GM23338 (cell line): ENCODE measurements at regions not wholly inside any gene's neighbourhood (a gene's known extent, or its start where the extent isn't known, plus 50 kb on each side); places are given as distances from the start of the nearest gene placed in this dataset.
"Not testable (repeated sequence)": the region's sequence is repeated elsewhere in the genome, so short reads cannot be mapped to it uniquely, and the experiment has no call there.

Source experiments
- ATAC-seq: fragments of 200-7000 bp; cut with Tn5 transposase; 3 replicates; pipeline ENCODE4 v1.9.1; 2020
- DNase-seq: peaks from one replicate; pipeline ENCODE4 v3.0.0-alpha.2; 2015; ENCODE audit warnings: low spot score
- H2AFZ ChIP-seq: fragments of 200-600 bp; sonication (generic); 2 replicates; pipeline ENCODE4 v1.8.0; 2016; ENCODE audit warnings: antibody characterized with exemption, mild to moderate bottlenecking, moderate library complexity
- H3F3A ChIP-seq: fragments of 200-600 bp; sonication (generic); replicated peaks from 2 replicates; pipeline ENCODE4 v1.8.0; 2017; ENCODE audit warnings: antibody characterized with exemption, mixed run types, low read depth
- H3K27ac ChIP-seq: fragments of 200-600 bp; sonication (generic); 2 replicates; pipeline ENCODE4 v1.6.1; 2016; ENCODE audit warnings: low read depth
- H3K27me3 ChIP-seq: fragments of 200-600 bp; sonication (generic); 2 replicates; pipeline ENCODE4 v1.8.0; 2016; ENCODE audit warnings: mild to moderate bottlenecking, mixed run types, moderate library complexity; ENCODE audit not compliant: insufficient read depth
- H3K36me3 ChIP-seq: fragments of 200-600 bp; sonication (generic); 2 replicates; pipeline ENCODE4 v1.8.0; 2016; ENCODE audit warnings: mild to moderate bottlenecking; ENCODE audit not compliant: insufficient read depth
- H3K4me1 ChIP-seq: fragments of 200-600 bp; sonication (generic); 2 replicates; pipeline ENCODE4 v1.8.0; 2016; ENCODE audit warnings: mild to moderate bottlenecking, moderate library complexity; ENCODE audit not compliant: insufficient read depth
- H3K4me2 ChIP-seq: fragments of 200-600 bp; sonication (generic); 2 replicates; pipeline ENCODE4 v1.7.1; 2017; ENCODE audit warnings: mixed run types
- H3K4me3 ChIP-seq: fragments of 200-600 bp; sonication (generic); 2 replicates; pipeline ENCODE4 v1.6.1; 2016; ENCODE audit warnings: mixed run types
- H3K79me2 ChIP-seq: fragments of 200-600 bp; sonication (generic); replicated peaks from 2 replicates; pipeline ENCODE4 v1.8.0; 2017; ENCODE audit warnings: mild to moderate bottlenecking; ENCODE audit not compliant: insufficient read depth
- H3K9me2 ChIP-seq: fragments of 200-600 bp; sonication (generic); 2 replicates; pipeline ENCODE4 v1.8.0; 2017; ENCODE audit not compliant: insufficient read depth
- H4K20me1 ChIP-seq: fragments of 200-600 bp; sonication (generic); replicated peaks from 2 replicates; pipeline ENCODE4 v1.8.0; 2017; ENCODE audit warnings: mild to moderate bottlenecking; ENCODE audit not compliant: insufficient read depth
- H3K27ac Mint-ChIP-seq: 2 replicates; pipeline ENCODE4 v1.8.0; 2020; ENCODE audit warnings: inconsistent platforms, mild to moderate bottlenecking, moderate library complexity, mixed read lengths
- H3K27me3 Mint-ChIP-seq: 3 replicates; pipeline ENCODE4 v1.8.0; 2022; ENCODE audit warnings: low read depth, mild to moderate bottlenecking, moderate library complexity, mixed read lengths, inconsistent platforms; ENCODE audit not compliant: insufficient read depth, poor library complexity
- H3K36me3 Mint-ChIP-seq: 3 replicates; pipeline ENCODE4 v1.8.0; 2021; ENCODE audit warnings: low read depth, mild to moderate bottlenecking, inconsistent platforms, moderate library complexity, mixed read lengths
- H3K4me1 Mint-ChIP-seq: 3 replicates; pipeline ENCODE4 v1.8.0; 2020; ENCODE audit warnings: mild to moderate bottlenecking, inconsistent platforms, mixed read lengths
- H3K4me3 Mint-ChIP-seq: 3 replicates; pipeline ENCODE4 v1.8.0; 2021; ENCODE audit warnings: moderate library complexity, mild to moderate bottlenecking, inconsistent platforms, mixed read lengths
- H3K9me3 Mint-ChIP-seq: 3 replicates; pipeline ENCODE4 v1.8.0; 2020; ENCODE audit warnings: moderate library complexity, mild to moderate bottlenecking, inconsistent platforms, mixed read lengths
- CREB1 ChIP-seq: fragments of 250-450 bp; sonication (Bioruptor Pico); IDR thresholded peaks from 2 replicates; pipeline ENCODE4 v1.5.0; 2020; ENCODE audit warnings: low read depth, mild to moderate bottlenecking, moderate library complexity
- EZH2 ChIP-seq: fragments of 200-600 bp; sonication (generic); IDR thresholded peaks from one replicate; pipeline ENCODE4 v1.8.0; 2017; ENCODE audit warnings: antibody characterized with exemption, mild to moderate bottlenecking, low read depth; ENCODE audit not compliant: unreplicated experiment
- EZH2phosphoT487 ChIP-seq: fragments of 200-600 bp; sonication (generic); IDR thresholded peaks from one replicate; pipeline ENCODE4 v1.8.1; 2018; ENCODE audit warnings: antibody characterized with exemption; ENCODE audit not compliant: unreplicated experiment
- NANOG ChIP-seq: IDR thresholded peaks from 2 replicates; pipeline ENCODE4 v1.6.1; 2016; ENCODE audit warnings: antibody characterized with exemption, borderline replicate concordance
- POLR2AphosphoS5 ChIP-seq: IDR thresholded peaks from 2 replicates; pipeline ENCODE4 v1.6.1; 2016; ENCODE audit warnings: antibody characterized with exemption, low read depth
- ZNF114 ChIP-seq: fragments of 250-450 bp; sonication (Bioruptor Pico); IDR thresholded peaks from 2 replicates; pipeline ENCODE4 v1.5.0; 2020; ENCODE audit warnings: mild to moderate bottlenecking, moderate library complexity
- TF ChIP-seq, protein P1 (sequence below): IDR thresholded peaks from 2 replicates; pipeline ENCODE4 v1.6.1; 2016; ENCODE audit warnings: antibody characterized with exemption
- TF ChIP-seq, protein P2 (sequence below), 2 experiments: fragments of 200-600 bp in 1 of 2; sonication (generic) in 1 of 2; conservative IDR thresholded peaks; 2 replicates each; pipeline versions ENCODE4 v1.5.1 to v1.6.1; 2016 to 2017; ENCODE audit warnings: antibody characterized with exemption in 2 of 2, low read depth in 2 of 2, mild to moderate bottlenecking in 2 of 2, moderate library complexity in 1 of 2

GRCh38 chr10:21343087-21343486 lies 182.4 kb downstream of the SKIDA1 start:
- peaks cover 13% of the 10 kb centered on the region for H3K4me1 Mint-ChIP-seq
- no peaks in the 10 kb centered on the region for H3K36me3 ChIP-seq
- TF ChIP-seq NANOG (no peak), POLR2AphosphoS5 (no peak), ZNF114 (no peak)
- TF ChIP-seq, protein P1, sequence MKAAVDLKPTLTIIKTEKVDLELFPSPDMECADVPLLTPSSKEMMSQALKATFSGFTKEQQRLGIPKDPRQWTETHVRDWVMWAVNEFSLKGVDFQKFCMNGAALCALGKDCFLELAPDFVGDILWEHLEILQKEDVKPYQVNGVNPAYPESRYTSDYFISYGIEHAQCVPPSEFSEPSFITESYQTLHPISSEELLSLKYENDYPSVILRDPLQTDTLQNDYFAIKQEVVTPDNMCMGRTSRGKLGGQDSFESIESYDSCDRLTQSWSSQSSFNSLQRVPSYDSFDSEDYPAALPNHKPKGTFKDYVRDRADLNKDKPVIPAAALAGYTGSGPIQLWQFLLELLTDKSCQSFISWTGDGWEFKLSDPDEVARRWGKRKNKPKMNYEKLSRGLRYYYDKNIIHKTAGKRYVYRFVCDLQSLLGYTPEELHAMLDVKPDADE, result no peak
- no peaks in the 10 kb centered on the region for H3K9me3 Mint-ChIP-seq
- no peaks in the 10 kb centered on the region for H3K79me2 ChIP-seq
- H2AFZ ChIP-seq, result no peak overlapping the region
- H3K36me3 Mint-ChIP-seq, result no peaks in the 10 kb centered on the region
- H3F3A ChIP-seq, result peaks cover 5% of the 10 kb centered on the region
- peaks cover 11% of the 10 kb centered on the region; the same call in 1 of the 2 replicates for H3K4me1 ChIP-seq
- no peaks in the 10 kb centered on the region for H3K27me3 ChIP-seq
- H4K20me1 ChIP-seq, result no peaks in the 10 kb centered on the region
- peaks cover 14% of the 10 kb centered on the region for H3K27me3 Mint-ChIP-seq
- no peaks in the 10 kb centered on the region for H3K9me2 ChIP-seq
- no peak overlapping the region for H3K27ac ChIP-seq
- H3K4me3 Mint-ChIP-seq, result no peak overlapping the region
- H3K4me2 ChIP-seq, result no peak overlapping the region
- H3K4me3 ChIP-seq, result no peak overlapping the region
- no peak for ATAC-seq
- no peak for DNase-seq
- H3K27ac Mint-ChIP-seq, result no peak overlapping the region

- ATAC-seq, H4K20me1 ChIP-seq, H2AFZ ChIP-seq, H3K36me3 Mint-ChIP-seq, H3K27ac ChIP-seq, H3K36me3 ChIP-seq, H3K79me2 ChIP-seq, H3K27ac Mint-ChIP-seq, H3K27me3 ChIP-seq, H3K4me3 ChIP-seq, H3F3A ChIP-seq, H3K4me2 ChIP-seq, H3K9me3 Mint-ChIP-seq, H3K4me3 Mint-ChIP-seq, DNase-seq, H3K9me2 ChIP-seq: not testable (repeated sequence)
- H3K4me1 ChIP-seq, result peaks cover 11% of the 10 kb centered on the region; the same call in 1 of the 2 replicates
- Mint-ChIP-seq H3K27me3 (peaks cover 14% of the 10 kb centered on the region), H3K4me1 (peaks cover 13% of the 10 kb centered on the region)
These were observed 183.0 kb downstream of the SKIDA1 start for GRCh38 chr10:21342499-21342898.

- no peak overlapping the region for H3K4me3 ChIP-seq
- H3K4me1 Mint-ChIP-seq, result peaks cover 25% of the 10 kb centered on the region
- no peak overlapping the region for H3K27ac Mint-ChIP-seq
- no peak overlapping the region for H3K4me3 Mint-ChIP-seq
- H4K20me1 ChIP-seq, result no peaks in the 10 kb centered on the region
- H3K36me3 ChIP-seq, result no peaks in the 10 kb centered on the region
- no peak for DNase-seq
- no peaks in the 10 kb centered on the region for H3K79me2 ChIP-seq
- H3K36me3 Mint-ChIP-seq, result peaks cover 2% of the 10 kb centered on the region; the same call in 1 of the 3 replicates
- no peaks in the 10 kb centered on the region for H3K9me2 ChIP-seq
- no peak overlapping the region for H3K4me2 ChIP-seq
- H3K27me3 Mint-ChIP-seq, result peaks cover 18% of the 10 kb centered on the region
- no peak overlapping the region for H2AFZ ChIP-seq
- H3K4me1 ChIP-seq, result peaks cover 17% of the 10 kb centered on the region
- no peak for ATAC-seq
- peaks cover 5% of the 10 kb centered on the region for H3F3A ChIP-seq
- no peak overlapping the region for H3K27ac ChIP-seq
- peaks cover 3% of the 10 kb centered on the region; the same call in 1 of the 3 replicates for H3K9me3 Mint-ChIP-seq
- no peaks in the 10 kb centered on the region for H3K27me3 ChIP-seq
- no peak for TF ChIP-seq EZH2phosphoT487
- no peak for TF ChIP-seq EZH2
- TF ChIP-seq, protein P1, result no peak
- TF ChIP-seq, protein P2, sequence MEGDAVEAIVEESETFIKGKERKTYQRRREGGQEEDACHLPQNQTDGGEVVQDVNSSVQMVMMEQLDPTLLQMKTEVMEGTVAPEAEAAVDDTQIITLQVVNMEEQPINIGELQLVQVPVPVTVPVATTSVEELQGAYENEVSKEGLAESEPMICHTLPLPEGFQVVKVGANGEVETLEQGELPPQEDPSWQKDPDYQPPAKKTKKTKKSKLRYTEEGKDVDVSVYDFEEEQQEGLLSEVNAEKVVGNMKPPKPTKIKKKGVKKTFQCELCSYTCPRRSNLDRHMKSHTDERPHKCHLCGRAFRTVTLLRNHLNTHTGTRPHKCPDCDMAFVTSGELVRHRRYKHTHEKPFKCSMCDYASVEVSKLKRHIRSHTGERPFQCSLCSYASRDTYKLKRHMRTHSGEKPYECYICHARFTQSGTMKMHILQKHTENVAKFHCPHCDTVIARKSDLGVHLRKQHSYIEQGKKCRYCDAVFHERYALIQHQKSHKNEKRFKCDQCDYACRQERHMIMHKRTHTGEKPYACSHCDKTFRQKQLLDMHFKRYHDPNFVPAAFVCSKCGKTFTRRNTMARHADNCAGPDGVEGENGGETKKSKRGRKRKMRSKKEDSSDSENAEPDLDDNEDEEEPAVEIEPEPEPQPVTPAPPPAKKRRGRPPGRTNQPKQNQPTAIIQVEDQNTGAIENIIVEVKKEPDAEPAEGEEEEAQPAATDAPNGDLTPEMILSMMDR (conservative IDR thresholded peaks at IDR 0.05; ENCODE audit: low read depth in 2 of 2), result no peak
- TF ChIP-seq POLR2AphosphoS5, result no peak
- no peak for TF ChIP-seq ZNF114
- no peak for TF ChIP-seq CREB1 (CRISPR knock-in tag)
- no peak for TF ChIP-seq NANOG
These were observed 185.2 kb downstream of the SKIDA1 start for GRCh38 chr10:21340331-21340730.
